ENCODE measurements at regions not wholly inside any gene's neighbourhood (a gene's known extent, or its start where the extent isn't known, plus 50 kb on each side); places are given as distances from the start of the nearest gene placed in this dataset.

DNA sequence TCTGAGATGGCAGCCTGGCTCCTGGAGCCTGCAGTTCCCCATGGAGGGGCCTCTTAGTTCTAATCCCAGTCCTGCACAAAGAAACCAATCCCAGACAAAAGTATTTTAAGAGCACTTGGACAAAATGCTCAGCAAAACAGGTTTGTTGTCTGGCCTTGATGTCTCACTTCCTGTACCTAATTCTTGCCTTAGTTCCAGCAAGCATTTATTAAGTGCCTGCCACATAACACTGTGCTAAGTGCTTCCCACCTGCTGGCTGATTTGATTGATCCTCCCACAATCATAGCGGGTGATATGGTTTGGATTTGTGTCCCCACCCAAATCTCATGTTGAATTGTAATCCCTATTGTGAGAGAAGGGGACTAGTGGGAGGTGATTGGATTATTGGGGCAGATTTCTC is 65.7 kb upstream of the HABP2 start:
- TF ChIP-seq SIN3A (IDR thresholded peaks at IDR 0.05; ENCODE audit: borderline replicate concordance, insufficient read depth, low read depth, low read length) (no peak), POLR2AphosphoS5 (IDR thresholded peaks at IDR 0.05; ENCODE audit: low read depth, low read length) (no peak)
- TF ChIP-seq, protein P1, sequence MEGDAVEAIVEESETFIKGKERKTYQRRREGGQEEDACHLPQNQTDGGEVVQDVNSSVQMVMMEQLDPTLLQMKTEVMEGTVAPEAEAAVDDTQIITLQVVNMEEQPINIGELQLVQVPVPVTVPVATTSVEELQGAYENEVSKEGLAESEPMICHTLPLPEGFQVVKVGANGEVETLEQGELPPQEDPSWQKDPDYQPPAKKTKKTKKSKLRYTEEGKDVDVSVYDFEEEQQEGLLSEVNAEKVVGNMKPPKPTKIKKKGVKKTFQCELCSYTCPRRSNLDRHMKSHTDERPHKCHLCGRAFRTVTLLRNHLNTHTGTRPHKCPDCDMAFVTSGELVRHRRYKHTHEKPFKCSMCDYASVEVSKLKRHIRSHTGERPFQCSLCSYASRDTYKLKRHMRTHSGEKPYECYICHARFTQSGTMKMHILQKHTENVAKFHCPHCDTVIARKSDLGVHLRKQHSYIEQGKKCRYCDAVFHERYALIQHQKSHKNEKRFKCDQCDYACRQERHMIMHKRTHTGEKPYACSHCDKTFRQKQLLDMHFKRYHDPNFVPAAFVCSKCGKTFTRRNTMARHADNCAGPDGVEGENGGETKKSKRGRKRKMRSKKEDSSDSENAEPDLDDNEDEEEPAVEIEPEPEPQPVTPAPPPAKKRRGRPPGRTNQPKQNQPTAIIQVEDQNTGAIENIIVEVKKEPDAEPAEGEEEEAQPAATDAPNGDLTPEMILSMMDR (IDR thresholded peaks at IDR 0.05) = no peak
- TF ChIP-seq, protein P2, sequence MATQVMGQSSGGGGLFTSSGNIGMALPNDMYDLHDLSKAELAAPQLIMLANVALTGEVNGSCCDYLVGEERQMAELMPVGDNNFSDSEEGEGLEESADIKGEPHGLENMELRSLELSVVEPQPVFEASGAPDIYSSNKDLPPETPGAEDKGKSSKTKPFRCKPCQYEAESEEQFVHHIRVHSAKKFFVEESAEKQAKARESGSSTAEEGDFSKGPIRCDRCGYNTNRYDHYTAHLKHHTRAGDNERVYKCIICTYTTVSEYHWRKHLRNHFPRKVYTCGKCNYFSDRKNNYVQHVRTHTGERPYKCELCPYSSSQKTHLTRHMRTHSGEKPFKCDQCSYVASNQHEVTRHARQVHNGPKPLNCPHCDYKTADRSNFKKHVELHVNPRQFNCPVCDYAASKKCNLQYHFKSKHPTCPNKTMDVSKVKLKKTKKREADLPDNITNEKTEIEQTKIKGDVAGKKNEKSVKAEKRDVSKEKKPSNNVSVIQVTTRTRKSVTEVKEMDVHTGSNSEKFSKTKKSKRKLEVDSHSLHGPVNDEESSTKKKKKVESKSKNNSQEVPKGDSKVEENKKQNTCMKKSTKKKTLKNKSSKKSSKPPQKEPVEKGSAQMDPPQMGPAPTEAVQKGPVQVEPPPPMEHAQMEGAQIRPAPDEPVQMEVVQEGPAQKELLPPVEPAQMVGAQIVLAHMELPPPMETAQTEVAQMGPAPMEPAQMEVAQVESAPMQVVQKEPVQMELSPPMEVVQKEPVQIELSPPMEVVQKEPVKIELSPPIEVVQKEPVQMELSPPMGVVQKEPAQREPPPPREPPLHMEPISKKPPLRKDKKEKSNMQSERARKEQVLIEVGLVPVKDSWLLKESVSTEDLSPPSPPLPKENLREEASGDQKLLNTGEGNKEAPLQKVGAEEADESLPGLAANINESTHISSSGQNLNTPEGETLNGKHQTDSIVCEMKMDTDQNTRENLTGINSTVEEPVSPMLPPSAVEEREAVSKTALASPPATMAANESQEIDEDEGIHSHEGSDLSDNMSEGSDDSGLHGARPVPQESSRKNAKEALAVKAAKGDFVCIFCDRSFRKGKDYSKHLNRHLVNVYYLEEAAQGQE (IDR thresholded peaks at IDR 0.05; ENCODE audit: insufficient read depth in 1 of 2, low read depth in 2 of 2, low read length in 1 of 2) = no peak
